GM18502 (cell line): ENCODE measurements at regions not wholly inside any gene's neighbourhood (a gene's known extent, or its start where the extent isn't known, plus 50 kb on each side); places are given as distances from the start of the nearest gene placed in this dataset.
"Not testable (repeated sequence)": the region's sequence is repeated elsewhere in the genome, so short reads cannot be mapped to it uniquely, and the experiment has no call there.

Source experiments
- ATAC-seq: cut with Tn5 transposase; IDR thresholded peaks from one replicate; pipeline ENCODE4 v1.9.1; 2021; ENCODE audit warnings: mild to moderate bottlenecking; ENCODE audit not compliant: unreplicated experiment, poor library complexity

DNA sequence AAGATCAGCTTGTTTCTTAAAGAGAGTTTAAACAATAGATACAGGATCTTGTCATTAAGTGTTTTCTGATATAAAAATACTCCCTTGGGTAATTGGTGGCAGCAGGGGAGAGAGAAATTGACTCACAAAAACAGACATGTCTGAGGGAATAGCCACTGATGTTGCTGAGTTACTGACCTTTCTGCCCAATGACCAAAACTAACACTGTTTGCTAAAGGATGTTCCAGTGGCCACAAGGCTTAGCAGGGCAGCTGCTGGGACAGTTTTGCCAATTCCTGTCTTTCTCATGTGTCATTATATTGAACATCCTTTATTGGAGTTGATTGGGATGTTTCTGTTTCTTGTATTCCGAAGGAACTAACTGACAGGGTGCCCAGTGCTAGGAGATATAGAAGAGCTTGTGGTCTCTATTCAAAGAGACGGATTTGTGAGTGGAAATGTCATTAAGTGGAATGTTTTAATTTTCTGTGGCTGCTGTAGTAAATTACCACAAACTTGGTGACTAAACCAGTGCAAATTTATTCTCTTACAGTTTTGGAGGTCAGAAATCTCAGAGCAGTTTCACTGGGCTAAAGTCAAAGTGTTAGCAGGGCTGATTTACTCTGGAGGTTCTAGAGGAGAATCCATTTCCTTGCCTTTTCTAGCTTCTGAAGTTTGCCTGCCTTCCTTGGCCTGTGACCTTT is 124.8 kb upstream of the RMDN2 start:
- ATAC-seq, result no peak

GRCh38 chr2:37802211-37802752 is 122.8 kb upstream of the RMDN2 start:
- ATAC-seq, result no peak

GRCh38 chr2:37802899-37803379 is 122.1 kb upstream of the RMDN2 start:
- ATAC-seq, result no peak

DNA sequence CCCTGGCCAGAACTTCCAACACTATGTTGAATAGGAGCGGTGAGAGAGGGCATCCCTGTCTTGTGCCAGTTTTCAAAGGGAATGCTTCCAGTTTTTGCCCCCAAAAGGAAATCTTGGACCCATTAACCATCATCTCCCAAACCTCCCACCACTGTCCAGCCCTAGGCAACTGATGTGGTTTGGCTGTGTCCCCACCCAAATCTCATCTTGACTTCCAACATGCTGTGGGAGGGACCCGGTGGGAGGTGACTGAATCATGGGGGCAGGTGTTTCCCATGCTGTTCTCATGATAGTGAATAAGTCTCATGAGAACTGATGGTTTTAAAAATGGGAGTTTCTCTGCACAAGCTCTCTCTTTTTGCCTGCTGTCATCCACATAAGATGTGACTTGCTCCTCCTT is 119.1 kb upstream of the RMDN2 start:
- ATAC-seq, result not testable (repeated sequence)

DNA sequence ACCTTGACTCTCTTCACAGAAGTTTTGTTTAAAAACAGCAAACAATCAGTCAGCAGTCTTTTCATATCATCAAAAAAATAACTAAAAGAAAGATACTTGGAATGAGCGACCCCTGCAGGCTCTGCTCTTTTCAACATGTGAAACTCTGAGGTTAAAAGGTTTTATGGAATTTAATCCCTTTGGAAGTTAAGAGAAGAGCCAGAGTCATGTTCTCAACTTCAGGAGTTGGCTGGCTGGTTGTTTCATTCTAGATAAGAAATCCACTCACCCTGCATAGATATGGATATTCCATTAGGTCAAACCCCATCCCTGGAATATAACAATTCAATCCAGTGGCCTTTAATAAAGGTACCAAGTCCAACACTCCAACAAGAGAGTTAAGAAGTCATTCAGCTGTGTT is 115.6 kb upstream of the RMDN2 start:
- ATAC-seq, result no peak

GRCh38 chr2:37809931-37810570 is 115.0 kb upstream of the RMDN2 start:
- no peak for ATAC-seq

GRCh38 chr2:37812414-37812813 is 112.7 kb upstream of the RMDN2 start:
- no peak for ATAC-seq

GRCh38 chr2:37812941-37813730 is 112.0 kb upstream of the RMDN2 start:
- ATAC-seq, result no peak

DNA sequence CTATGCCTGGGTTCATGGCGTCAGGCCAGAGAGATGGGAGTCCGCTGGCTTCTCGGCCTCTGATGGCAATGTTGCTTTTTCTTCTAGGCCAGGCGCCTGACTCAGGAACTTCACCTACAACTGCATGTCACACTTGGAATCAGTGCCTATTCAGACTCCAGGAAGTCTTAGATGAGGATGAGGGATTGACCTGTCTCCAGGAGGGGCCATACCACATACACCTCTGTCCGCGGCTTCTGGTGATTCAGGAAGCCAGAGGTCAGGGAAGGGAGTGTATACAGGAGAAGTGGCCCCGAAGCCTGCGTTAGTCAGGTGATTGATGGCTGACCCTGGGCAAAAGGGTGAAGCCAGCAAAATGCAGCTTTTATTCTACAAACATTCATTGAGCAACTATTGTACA is 109.1 kb upstream of the RMDN2 start:
- no peak for ATAC-seq

DNA sequence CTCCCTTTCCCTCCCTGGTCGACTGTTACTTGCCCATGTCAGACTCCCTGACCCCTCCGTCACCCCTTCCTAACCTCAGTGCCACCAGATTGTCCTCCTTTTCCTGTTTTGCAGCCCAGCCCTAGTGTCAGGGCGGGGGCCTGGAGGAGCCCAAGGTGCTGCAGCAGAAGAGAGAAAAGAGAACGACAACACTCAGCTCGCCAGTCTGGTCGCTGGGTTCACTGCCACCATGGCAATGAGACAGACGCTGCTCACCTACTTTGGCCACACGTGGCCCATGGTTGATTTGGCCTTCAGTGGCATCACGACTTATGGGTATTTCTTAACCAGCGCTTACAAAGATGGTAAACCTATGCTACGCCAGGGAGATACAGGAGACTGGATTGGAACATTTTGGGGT is 108.4 kb upstream of the RMDN2 start:
- ATAC-seq, result no peak

DNA sequence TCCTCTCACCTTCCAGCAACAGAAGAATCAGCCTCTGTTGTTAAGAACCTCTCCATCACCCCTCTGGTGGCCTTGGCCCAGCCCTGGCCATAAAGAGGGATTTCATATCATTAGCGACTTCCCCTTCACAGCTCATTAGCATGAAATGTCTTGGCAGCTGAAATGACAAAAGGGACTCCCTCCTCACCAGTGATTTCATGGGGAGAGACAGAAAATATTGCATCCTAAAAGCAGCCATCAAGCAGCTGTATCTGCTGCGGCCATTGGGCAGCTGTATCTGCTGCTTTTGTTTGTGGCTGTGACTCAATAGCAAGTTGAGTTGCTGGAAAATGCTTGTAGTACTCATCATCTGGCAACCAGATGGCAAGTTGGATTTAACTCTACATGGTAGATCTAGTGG is 105.9 kb upstream of the RMDN2 start:
- ATAC-seq, result no peak

GRCh38 chr2:37820471-37820986 is 104.6 kb upstream of the RMDN2 start:
- ATAC-seq, result no peak

DNA sequence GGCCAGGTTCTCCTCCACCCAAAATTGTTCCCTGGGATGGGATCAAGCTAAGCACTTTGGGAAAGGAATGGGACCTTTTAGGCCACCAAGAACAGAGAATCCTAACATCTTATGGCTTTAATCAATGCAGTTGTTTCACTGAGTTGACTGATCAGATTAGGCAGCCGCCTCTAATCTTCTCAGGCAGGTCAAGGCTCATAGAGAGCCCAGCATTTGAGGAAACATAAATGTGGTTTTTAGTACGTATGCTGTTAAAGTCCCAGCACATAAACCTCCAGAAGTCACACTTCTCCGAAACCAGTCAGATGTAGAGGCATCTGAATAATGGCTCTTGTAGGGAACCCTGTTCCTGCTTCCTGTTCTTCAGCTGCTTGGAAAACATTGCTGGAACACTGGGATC is 99.5 kb upstream of the RMDN2 start:
- ATAC-seq, result no peak

GRCh38 chr2:37826611-37827010 is 98.5 kb upstream of the RMDN2 start:
- ATAC-seq, result no peak

DNA sequence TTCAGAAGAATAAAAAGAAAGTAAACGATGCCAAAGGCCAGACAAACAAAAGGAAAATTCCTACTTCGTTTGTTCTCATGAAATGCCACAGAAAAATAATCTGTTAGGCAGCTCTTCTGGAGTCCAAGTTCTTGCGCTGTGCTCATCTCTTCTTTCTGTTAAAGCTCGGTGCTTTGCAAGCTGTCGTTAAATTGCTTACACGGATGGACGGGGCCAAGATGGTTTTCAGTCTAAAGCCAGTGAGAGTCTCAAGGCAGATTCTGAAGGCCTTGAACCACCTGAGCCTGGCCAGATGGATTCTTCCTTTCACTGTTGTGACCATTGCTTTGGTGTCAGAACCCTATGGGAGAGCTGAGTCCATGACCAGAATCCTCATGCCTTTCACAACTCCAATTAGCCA is 97.6 kb upstream of the RMDN2 start:
- ATAC-seq, result no peak

DNA sequence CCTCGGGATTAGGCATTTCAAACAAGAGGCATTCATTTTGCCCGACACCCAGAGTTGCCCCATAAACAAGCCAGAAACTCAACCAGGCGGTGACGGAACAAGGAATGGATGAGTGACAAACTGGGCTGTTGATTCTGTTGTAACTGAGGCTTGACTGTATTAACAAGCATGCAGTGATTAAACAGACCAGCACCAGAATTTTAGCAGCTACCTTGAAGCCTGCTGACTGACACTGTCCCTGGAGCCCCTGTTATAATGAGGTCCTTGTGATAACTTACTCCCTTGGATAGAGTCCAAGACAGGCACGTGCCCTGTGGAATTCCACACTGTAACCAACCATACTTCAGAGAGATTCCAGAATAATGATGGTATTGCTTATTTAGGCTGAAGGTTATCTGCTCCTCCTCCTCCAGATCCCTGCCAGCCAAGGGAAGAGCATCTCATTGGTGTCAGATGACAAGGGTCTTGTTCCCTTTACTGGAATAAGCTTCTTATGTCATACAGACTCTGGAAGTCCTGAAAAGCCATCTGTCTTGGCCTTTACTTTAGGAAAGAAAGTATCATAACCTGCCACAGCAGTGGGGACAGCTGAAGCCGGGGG is 97.1 kb upstream of the RMDN2 start:
- no peak for ATAC-seq

DNA sequence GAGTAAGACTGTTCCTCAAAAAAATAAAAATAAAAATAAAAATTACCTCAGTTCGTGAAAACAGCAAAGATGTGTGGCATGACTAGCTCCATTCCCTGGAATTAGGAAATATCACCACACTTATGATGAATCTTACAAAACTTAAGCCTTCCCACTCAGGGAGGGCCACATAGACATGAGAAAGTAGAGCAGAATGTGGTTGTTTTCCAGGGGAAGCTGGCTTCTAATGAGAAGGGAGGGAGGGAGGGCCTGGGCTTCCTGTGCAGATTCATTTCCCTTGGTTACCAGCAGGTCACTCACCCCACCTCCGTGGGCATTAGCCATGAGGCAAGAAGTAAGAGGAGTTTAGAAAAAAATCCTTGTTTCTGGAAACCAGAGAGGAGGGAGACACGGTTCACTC is 95.9 kb upstream of the RMDN2 start:
- no peak for ATAC-seq

- ATAC-seq, result no peak
Observed at GRCh38 chr2:37829616-37830395, 95.3 kb upstream of the RMDN2 start.

DNA sequence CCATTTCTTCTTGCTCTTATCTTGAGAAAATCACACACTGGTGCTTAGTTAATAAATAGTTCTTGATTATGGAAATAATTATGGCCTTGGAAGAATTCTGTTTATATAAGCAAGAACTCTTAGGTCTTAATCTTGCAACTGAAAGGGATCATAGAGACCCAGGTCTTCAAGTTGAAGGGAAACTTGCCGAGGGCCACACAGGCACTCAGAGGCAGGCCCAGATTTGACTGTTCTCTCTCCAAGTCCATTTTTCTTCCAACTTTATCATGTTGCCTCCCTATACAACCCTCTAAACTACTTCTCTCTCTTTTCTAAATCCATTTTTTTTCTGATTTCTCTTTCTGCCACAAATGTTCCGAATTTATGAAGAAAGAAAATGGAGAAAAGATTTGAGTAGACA is 94.5 kb upstream of the RMDN2 start:
- ATAC-seq, result no peak
